Neural cell (in vitro differentiated cells): ENCODE measurements at regions not wholly inside any gene's neighbourhood (a gene's known extent, or its start where the extent isn't known, plus 50 kb on each side); places are given as distances from the start of the nearest gene placed in this dataset.

Source experiments
- H2AFZ ChIP-seq: fragments of 200-600, 300-800 bp; sonication (generic), shearing (Covaris generic); 2 replicates; pipeline ENCODE4 v1.6.0; 2014; ENCODE audit warnings: low read depth, mild to moderate bottlenecking, antibody characterized with exemption, low read length, moderate library complexity
- H3F3A ChIP-seq: fragments of 200-600 bp; shearing (Covaris generic); 2 replicates; pipeline ENCODE4 v1.6.1; 2016; ENCODE audit warnings: mild to moderate bottlenecking, moderate library complexity, mixed read lengths, antibody characterized with exemption, low read length; ENCODE audit not compliant: insufficient read depth, poor library complexity, severe bottlenecking
- H3K27ac ChIP-seq: fragments of 200-600, 300-800 bp; sonication (generic), shearing (Covaris generic); 2 replicates; pipeline ENCODE4 v1.5.1; 2014; ENCODE audit warnings: mild to moderate bottlenecking, low read length, moderate library complexity
- H3K27me3 ChIP-seq: fragments of 300-800, 200-600 bp; sonication (generic), shearing (Covaris generic); 2 replicates; pipeline ENCODE4 v1.6.0; 2014; ENCODE audit warnings: mild to moderate bottlenecking, low read depth, low read length, moderate library complexity; ENCODE audit not compliant: insufficient read depth
- H3K36me3 ChIP-seq: fragments of 300-800, 200-600 bp; sonication (generic), shearing (Covaris generic); 2 replicates; pipeline ENCODE4 v1.5.1; 2014; ENCODE audit warnings: mild to moderate bottlenecking, antibody characterized with exemption, low read length, moderate library complexity; ENCODE audit not compliant: insufficient read depth
- H3K4me2 ChIP-seq: fragments of 300-800, 200-600 bp; sonication (generic), shearing (Covaris generic); 2 replicates; pipeline ENCODE4 v1.6.0; 2014; ENCODE audit warnings: mild to moderate bottlenecking, low read length
- H3K4me3 ChIP-seq: fragments of 300-800, 200-600 bp; sonication (generic), shearing (Covaris generic); 2 replicates; pipeline ENCODE4 v1.5.1; 2014; ENCODE audit warnings: mild to moderate bottlenecking, low read length, moderate library complexity
- H3K79me2 ChIP-seq: fragments of 200-600 bp; shearing (Covaris generic); replicated peaks from 2 replicates; pipeline ENCODE4 v1.6.0; 2014; ENCODE audit warnings: mild to moderate bottlenecking, low read length, moderate library complexity; ENCODE audit not compliant: insufficient read depth
- H3K9ac ChIP-seq: fragments of 300-800, 200-600 bp; sonication (generic), shearing (Covaris generic); 2 replicates; pipeline ENCODE4 v1.6.1; 2016; ENCODE audit warnings: mild to moderate bottlenecking, low read length, mixed read lengths
- H3K9me2 ChIP-seq: fragments of 200-600 bp; shearing (Covaris generic); 2 replicates; pipeline ENCODE4 v1.6.1; 2016; ENCODE audit warnings: mild to moderate bottlenecking, low read length, mixed read lengths; ENCODE audit not compliant: insufficient read depth
- H3K9me3 ChIP-seq: fragments of 200-600, 300-800 bp; sonication (generic), shearing (Covaris generic); 2 replicates; pipeline ENCODE4 v1.6.1; 2016; ENCODE audit warnings: mild to moderate bottlenecking, mixed run types, low read length, moderate library complexity, mixed read lengths
- H4K20me1 ChIP-seq: fragments of 200-600 bp; shearing (Covaris generic); 2 replicates; pipeline ENCODE4 v1.6.1; 2016; ENCODE audit warnings: mild to moderate bottlenecking, mixed run types; ENCODE audit not compliant: insufficient read depth
- CTCF ChIP-seq: fragments of 450-650 bp; IDR thresholded peaks from 2 replicates; pipeline ENCODE4 v1.5.1; 2014; ENCODE audit warnings: antibody characterized with exemption, mild to moderate bottlenecking, moderate library complexity; ENCODE audit not compliant: poor library complexity, severe bottlenecking
- EP300 ChIP-seq: fragments of 450-650 bp; conservative IDR thresholded peaks from 2 replicates; pipeline ENCODE4 v1.6.1; 2014; ENCODE audit warnings: antibody characterized with exemption, mild to moderate bottlenecking, moderate library complexity; ENCODE audit not compliant: poor library complexity, severe bottlenecking
- EZH2 ChIP-seq: fragments of 200-600, 300-800 bp; shearing (Covaris generic), sonication (generic); IDR thresholded peaks from 2 replicates; pipeline ENCODE4 v1.6.1; 2014; ENCODE audit warnings: antibody characterized with exemption, low read length, borderline replicate concordance, mild to moderate bottlenecking; ENCODE audit not compliant: insufficient read depth, poor library complexity, severe bottlenecking
- MXI1 ChIP-seq: fragments of 450-650 bp; conservative IDR thresholded peaks from 2 replicates; pipeline ENCODE4 v1.6.1; 2014; ENCODE audit warnings: antibody characterized with exemption, mild to moderate bottlenecking; ENCODE audit not compliant: poor library complexity, severe bottlenecking
- POLR2AphosphoS5 ChIP-seq: IDR thresholded peaks from 2 replicates; pipeline ENCODE4 v1.6.1; 2012
- RAD21 ChIP-seq: fragments of 450-650 bp; conservative IDR thresholded peaks from 2 replicates; pipeline ENCODE4 v1.6.1; 2014; ENCODE audit warnings: antibody characterized with exemption, mild to moderate bottlenecking, moderate library complexity
- REST ChIP-seq: IDR thresholded peaks from 2 replicates; pipeline ENCODE4 v1.6.1; 2012; ENCODE audit warnings: borderline replicate concordance
- SMC3 ChIP-seq: fragments of 450-650 bp; conservative IDR thresholded peaks from 2 replicates; pipeline ENCODE4 v1.6.1; 2014; ENCODE audit warnings: antibody characterized with exemption, mild to moderate bottlenecking, moderate library complexity; ENCODE audit not compliant: poor library complexity
- TAF1 ChIP-seq: IDR thresholded peaks from 2 replicates; pipeline ENCODE4 v1.6.1; 2012; ENCODE audit warnings: low read depth

GRCh38 chr13:31043957-31044356, 111.5 kb downstream of the TEX26 start:
- Histone ChIP-seq H3K9me3 (no peaks in the 10 kb centered on the region), H3F3A (no peaks in the 10 kb centered on the region), H3K79me2 (no peaks in the 10 kb centered on the region), H3K27me3 (no peaks in the 10 kb centered on the region), H3K27ac (no peak overlapping the region), H4K20me1 (no peaks in the 10 kb centered on the region), H3K9ac (no peak overlapping the region), H3K4me2 (no peak overlapping the region), H2AFZ (no peak overlapping the region), H3K4me3 (no peak overlapping the region), H3K9me2 (no peaks in the 10 kb centered on the region), H3K36me3 (no peaks in the 10 kb centered on the region)
- TF ChIP-seq POLR2AphosphoS5 (no peak), RAD21 (no peak), EZH2 (no peak), CTCF (no peak), REST (no peak)

- H2AFZ ChIP-seq = no peak overlapping the region
- H3F3A ChIP-seq = no peaks in the 10 kb centered on the region
- no peak overlapping the region for H3K4me2 ChIP-seq
- no peaks in the 10 kb centered on the region for H3K9me2 ChIP-seq
- TF ChIP-seq REST = no peak
- no peak for TF ChIP-seq EP300
- no peak for TF ChIP-seq EZH2
- no peak for TF ChIP-seq MXI1
- no peak for TF ChIP-seq POLR2AphosphoS5
- no peak for TF ChIP-seq RAD21
- TF ChIP-seq SMC3 = no peak
- TF ChIP-seq CTCF = no peak
- no peak for TF ChIP-seq TAF1
- H3K9ac ChIP-seq = no peak overlapping the region
- no peaks in the 10 kb centered on the region for H4K20me1 ChIP-seq
- no peaks in the 10 kb centered on the region for H3K27me3 ChIP-seq
- no peak overlapping the region for H3K4me3 ChIP-seq
- H3K27ac ChIP-seq = no peak overlapping the region
- no peaks in the 10 kb centered on the region for H3K79me2 ChIP-seq
- no peaks in the 10 kb centered on the region for H3K36me3 ChIP-seq
- H3K9me3 ChIP-seq = no peaks in the 10 kb centered on the region
These were observed 110.2 kb downstream of the TEX26 start for GRCh38 chr13:31042481-31043165.
